Esophagus squamous epithelium (tissue), 4 donors: ENCODE measurements at regions not wholly inside any gene's neighbourhood (a gene's known extent, or its start where the extent isn't known, plus 50 kb on each side); places are given as distances from the start of the nearest gene placed in this dataset.

Experiments
- CTCF ChIP-seq, 6 experiments: fragments of 450-650 bp in 4 of 6; fragments of 200-600 bp in 2 of 6; sonication (generic) in 2 of 6; IDR thresholded peaks; one replicate each; pipeline ENCODE4 v1.5.1; 2016 to 2019; ENCODE audit warnings: antibody characterized with exemption in 6 of 6, mild to moderate bottlenecking in 4 of 6, moderate library complexity in 4 of 6
- POLR2A ChIP-seq, 4 donors: fragments of 450-650 bp; IDR thresholded peaks; one replicate each; pipeline ENCODE4 v1.6.1; 2017; ENCODE audit warnings: antibody characterized with exemption in 4 of 4, mild to moderate bottlenecking in 4 of 4, moderate library complexity in 3 of 4

GRCh38 chr5:165508286-165508685 lies 2002.9 kb downstream of the MAT2B start:
- TF ChIP-seq CTCF (IDR thresholded peaks at IDR 0.05) (no peak), POLR2A (IDR thresholded peaks at IDR 0.05) (no peak)
